Colonic mucosa (tissue), 4 donors: ENCODE measurements at regions not wholly inside any gene's neighbourhood (a gene's known extent, or its start where the extent isn't known, plus 50 kb on each side); places are given as distances from the start of the nearest gene placed in this dataset.

Source experiments
- DNase-seq: peaks from one replicate; pipeline ENCODE4 v3.0.0-alpha.2; 2020
- H3K27ac ChIP-seq: fragments of 200-600 bp; one replicate; pipeline ENCODE4 v1.8.0; 2021
- H3K27me3 ChIP-seq: fragments of 200-600 bp; one replicate; pipeline ENCODE4 v1.8.0; 2021
- H3K36me3 ChIP-seq: fragments of 200-600 bp; one replicate; pipeline ENCODE4 v1.8.0; 2021
- H3K4me1 ChIP-seq: fragments of 200-600 bp; one replicate; pipeline ENCODE4 v1.8.0; 2021; ENCODE audit warnings: mild to moderate bottlenecking
- H3K4me3 ChIP-seq: fragments of 200-600 bp; one replicate; pipeline ENCODE4 v1.8.0; 2021
- H3K9ac ChIP-seq, 2 donors: one replicate each; pipeline ENCODE4 v1.7.0; 2013; ENCODE audit warnings: control low read depth in 2 of 2, low read depth in 2 of 2, low read length in 2 of 2
- H3K9me3 ChIP-seq: fragments of 200-600 bp; one replicate; pipeline ENCODE4 v1.8.0; 2021
- intact Hi-C: fragments of 100-400 bp; cut with DNase I; formaldehyde crosslinking; loops from one replicate; pipeline ENCODE4 v1.14.1; 2022
- TF ChIP-seq, protein P1 (sequence below): fragments of 200-600 bp; IDR thresholded peaks from one replicate; pipeline ENCODE4 v1.8.0; 2022; ENCODE audit warnings: antibody characterized with exemption, mild to moderate bottlenecking
- donor health status: healthy.
- donor health status: DM: no; HTN: no; CAD: no.
- donor health status: DM: no; HTN: no; CAD: no.

- TF ChIP-seq, protein P1, sequence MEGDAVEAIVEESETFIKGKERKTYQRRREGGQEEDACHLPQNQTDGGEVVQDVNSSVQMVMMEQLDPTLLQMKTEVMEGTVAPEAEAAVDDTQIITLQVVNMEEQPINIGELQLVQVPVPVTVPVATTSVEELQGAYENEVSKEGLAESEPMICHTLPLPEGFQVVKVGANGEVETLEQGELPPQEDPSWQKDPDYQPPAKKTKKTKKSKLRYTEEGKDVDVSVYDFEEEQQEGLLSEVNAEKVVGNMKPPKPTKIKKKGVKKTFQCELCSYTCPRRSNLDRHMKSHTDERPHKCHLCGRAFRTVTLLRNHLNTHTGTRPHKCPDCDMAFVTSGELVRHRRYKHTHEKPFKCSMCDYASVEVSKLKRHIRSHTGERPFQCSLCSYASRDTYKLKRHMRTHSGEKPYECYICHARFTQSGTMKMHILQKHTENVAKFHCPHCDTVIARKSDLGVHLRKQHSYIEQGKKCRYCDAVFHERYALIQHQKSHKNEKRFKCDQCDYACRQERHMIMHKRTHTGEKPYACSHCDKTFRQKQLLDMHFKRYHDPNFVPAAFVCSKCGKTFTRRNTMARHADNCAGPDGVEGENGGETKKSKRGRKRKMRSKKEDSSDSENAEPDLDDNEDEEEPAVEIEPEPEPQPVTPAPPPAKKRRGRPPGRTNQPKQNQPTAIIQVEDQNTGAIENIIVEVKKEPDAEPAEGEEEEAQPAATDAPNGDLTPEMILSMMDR: no peak
- no peak for DNase-seq
- Histone ChIP-seq H3K9ac (no peak overlapping the region), H3K9me3 (no peaks in the 10 kb centered on the region), H3K27me3 (no peaks in the 10 kb centered on the region), H3K36me3 (no peaks in the 10 kb centered on the region), H3K4me1 (no peaks in the 10 kb centered on the region), H3K27ac (no peak overlapping the region), H3K4me3 (no peak overlapping the region)
- intact Hi-C loops: no loop called here
These were observed 95.5 kb upstream of the MAN2A1 start for GRCh38 chr5:109594217-109594616.

DNA sequence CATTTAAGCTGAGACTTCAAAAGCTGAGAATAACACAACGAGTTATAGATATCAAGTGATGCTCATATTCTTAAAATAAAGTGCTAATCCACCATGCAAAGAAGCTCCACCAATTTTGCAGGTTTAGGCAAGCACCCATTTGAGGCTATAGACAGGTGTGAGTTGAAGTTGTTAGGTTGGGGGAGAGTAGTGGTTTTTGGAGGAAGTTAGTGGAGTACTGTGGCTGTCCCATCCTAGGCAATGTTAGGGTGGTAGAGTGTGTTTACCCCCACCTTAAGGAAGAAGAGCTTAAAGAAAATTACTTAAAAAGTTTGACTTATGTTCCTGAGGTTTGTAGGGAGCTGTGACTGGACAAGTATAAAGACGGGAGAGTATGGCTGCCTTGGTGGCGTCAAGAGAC is 98.9 kb upstream of the MAN2A1 start:
- Histone ChIP-seq H3K36me3 (no peaks in the 10 kb centered on the region), H3K9ac (no peak overlapping the region), H3K9me3 (no peaks in the 10 kb centered on the region), H3K4me3 (no peak overlapping the region), H3K4me1 (no peaks in the 10 kb centered on the region), H3K27me3 (no peaks in the 10 kb centered on the region), H3K27ac (no peak overlapping the region)
- no peak for DNase-seq
- intact Hi-C loops: no loop called here
- TF ChIP-seq, protein P1: no peak

DNA sequence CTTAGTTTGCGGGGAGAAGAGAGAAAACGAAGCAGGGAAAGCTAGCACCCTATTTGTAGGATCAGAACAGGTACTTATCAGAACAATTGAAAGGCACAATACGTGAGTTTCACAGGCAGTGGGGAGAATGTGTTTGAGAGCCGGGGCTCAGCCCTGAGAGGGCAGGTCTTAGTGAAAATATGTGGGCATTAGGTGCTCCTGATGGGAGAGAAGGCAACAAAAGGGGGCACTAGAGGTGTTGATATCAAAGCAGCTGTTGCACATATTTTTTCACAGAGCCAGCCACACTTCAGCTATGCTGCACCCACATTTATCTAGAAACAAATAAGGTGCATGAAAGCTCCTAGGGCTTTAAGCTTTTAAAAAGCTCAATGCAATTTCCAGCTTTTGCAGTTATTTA is 99.7 kb upstream of the MAN2A1 start:
- Histone ChIP-seq H3K36me3 (no peaks in the 10 kb centered on the region), H3K4me1 (no peaks in the 10 kb centered on the region), H3K27me3 (no peaks in the 10 kb centered on the region), H3K9me3 (no peaks in the 10 kb centered on the region), H3K9ac (no peak overlapping the region), H3K4me3 (no peak overlapping the region), H3K27ac (no peak overlapping the region)
- TF ChIP-seq, protein P1: no peak
- intact Hi-C loops: no loop called here
- no peak for DNase-seq

- H3K9ac ChIP-seq: no peak overlapping the region
These were observed 100.5 kb upstream of the MAN2A1 start for GRCh38 chr5:109589239-109589638.

DNA sequence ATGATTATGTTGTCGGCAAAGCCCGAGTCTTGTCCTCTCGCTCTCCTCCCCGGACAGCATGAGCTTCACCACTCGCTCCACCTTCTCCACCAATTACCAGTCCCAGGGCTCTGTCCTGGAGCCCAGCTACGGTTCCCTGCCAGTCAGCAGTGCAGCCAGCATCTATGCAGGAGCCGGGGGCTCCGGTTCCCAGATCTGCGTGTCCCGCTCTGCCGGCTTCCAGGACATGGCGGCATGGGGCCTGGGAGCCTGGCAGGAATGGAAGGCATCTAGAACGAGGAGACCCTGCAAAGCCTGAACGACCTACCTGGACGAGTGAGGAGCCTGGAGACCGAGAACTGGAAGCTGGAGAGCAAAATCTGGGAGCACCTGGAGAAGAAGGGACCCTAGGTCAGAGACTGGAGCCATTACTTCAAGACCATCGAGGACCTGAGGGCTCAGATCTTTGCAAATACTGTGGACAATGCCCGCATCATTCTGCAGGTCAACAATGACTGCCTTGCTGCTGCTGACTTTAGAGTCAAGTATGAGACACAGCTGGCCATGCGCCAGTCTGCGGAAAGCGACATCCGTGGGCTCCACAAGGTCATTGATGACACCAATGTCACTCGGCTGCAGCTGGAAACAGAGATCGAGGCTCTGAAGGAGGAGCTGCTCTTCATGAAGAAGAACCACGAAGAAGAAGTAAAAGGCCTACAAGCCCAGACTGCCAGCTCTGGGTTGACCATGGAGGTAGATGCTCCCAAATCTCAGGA is 101.3 kb upstream of the MAN2A1 start:
- Histone ChIP-seq H3K9me3 (no peaks in the 10 kb centered on the region), H3K9ac (no peak overlapping the region), H3K27me3 (no peaks in the 10 kb centered on the region), H3K4me3 (no peak overlapping the region), H3K27ac (no peak overlapping the region), H3K36me3 (no peaks in the 10 kb centered on the region), H3K4me1 (no peaks in the 10 kb centered on the region)
- intact Hi-C loops: no loop called here
- no peak for DNase-seq
- TF ChIP-seq, protein P1: no peak

More at GRCh38 chr5:109589239-109589638, 100.5 kb upstream of the MAN2A1 start:
- Histone ChIP-seq H3K4me3 (no peak overlapping the region), H3K9me3 (no peaks in the 10 kb centered on the region), H3K27me3 (no peaks in the 10 kb centered on the region), H3K36me3 (no peaks in the 10 kb centered on the region), H3K4me1 (no peaks in the 10 kb centered on the region), H3K27ac (no peak overlapping the region)
- TF ChIP-seq, protein P1: no peak
- intact Hi-C loops: no loop called here
- no peak for DNase-seq
